ENCODE measurements at regions not wholly inside any gene's neighbourhood (a gene's known extent, or its start where the extent isn't known, plus 50 kb on each side); places are given as distances from the start of the nearest gene placed in this dataset.

GRCh38 chr12:131482199-131482598 is 228.7 kb upstream of the SFSWAP start:
- intact Hi-C loops (cut with DNase I), result no loop called here
- Histone ChIP-seq H3K4me3 (no peak overlapping the region), H3K9me3 (no peaks in the 10 kb centered on the region), H3K4me1 (peaks cover 0 to 2% (median 0%) of the 10 kb centered on the region in 3 donors), H3K36me3 (no peaks in the 10 kb centered on the region), H3K27ac (no peak overlapping the region), H3K27me3 (peaks cover 0 to 12% (median 0%) of the 10 kb centered on the region in 4 donors)
- 88 to 97% methylated on average over 4 of the region's 6 CpGs for WGBS, 2 donors
- TF ChIP-seq CTCF (IDR thresholded peaks at IDR 0.05) (no peak), POLR2A (IDR thresholded peaks at IDR 0.05) (no peak)
- no peak for DNase-seq

GRCh38 chr12:131482686-131483085 is 228.2 kb upstream of the SFSWAP start:
- WGBS, 2 donors, result 84 to 90% methylated on average over 2 to 5 of the region's 9 CpGs
- no peak overlapping the region for H3K4me3 ChIP-seq

GRCh38 chr12:131486451-131487230 is 224.2 kb upstream of the SFSWAP start:
- DNase-seq, result no peak
- peaks cover 0 to 16% (median 6%) of the 10 kb centered on the region in 3 donors for H3K4me1 ChIP-seq
- H3K27ac ChIP-seq, result no peak overlapping the region
- no peak for TF ChIP-seq POLR2A (IDR thresholded peaks at IDR 0.05)
- no peak for TF ChIP-seq CTCF (IDR thresholded peaks at IDR 0.05)
- WGBS, 2 donors, result 60 to 62% methylated on average over 5 of the region's 5 CpGs
- H3K4me3 ChIP-seq, result no peak overlapping the region
- no peaks in the 10 kb centered on the region for H3K36me3 ChIP-seq
- intact Hi-C loops (cut with DNase I), result no loop called here
- H3K27me3 ChIP-seq, result peaks cover 0 to 12% (median 0%) of the 10 kb centered on the region in 4 donors
- no peaks in the 10 kb centered on the region for H3K9me3 ChIP-seq

More at GRCh38 chr12:131482686-131483085, 228.2 kb upstream of the SFSWAP start:
- Histone ChIP-seq H3K4me1 (peaks cover 0 to 7% (median 0%) of the 10 kb centered on the region in 3 donors), H3K9me3 (no peaks in the 10 kb centered on the region), H3K36me3 (no peaks in the 10 kb centered on the region), H3K27me3 (peaks cover 0 to 12% (median 0%) of the 10 kb centered on the region in 4 donors), H3K27ac (no peak overlapping the region)
- intact Hi-C loops (cut with DNase I), result no loop called here
- DNase-seq, result no peak
- no peak for TF ChIP-seq POLR2A (IDR thresholded peaks at IDR 0.05)
- TF ChIP-seq CTCF (IDR thresholded peaks at IDR 0.05), result no peak

- DNase-seq, result no peak
- Histone ChIP-seq H3K27ac (peak overlapping the region in 1 of 4 donors; percentile 14), H3K36me3 (no peaks in the 10 kb centered on the region), H3K27me3 (peaks cover 0 to 10% (median 0%) of the 10 kb centered on the region in 4 donors), H3K4me3 (no peak overlapping the region), H3K9me3 (no peaks in the 10 kb centered on the region), H3K4me1 (peaks cover 0 to 16% (median 6%) of the 10 kb centered on the region in 3 donors)
- no peak for TF ChIP-seq POLR2A (IDR thresholded peaks at IDR 0.05)
- no peak for TF ChIP-seq CTCF (IDR thresholded peaks at IDR 0.05)
- intact Hi-C loops (cut with DNase I), result no loop called here
- 40 to 41% methylated on average over 9 of the region's 9 CpGs for WGBS, 2 donors
Measured at GRCh38 chr12:131487388-131488124, 223.3 kb upstream of the SFSWAP start.

GRCh38 chr12:131489718-131490117 is 221.2 kb upstream of the SFSWAP start:
- intact Hi-C loops (cut with DNase I), result no loop called here
- WGBS, 2 donors, result 94 to 100% methylated on average over 1 to 2 of the region's 3 CpGs
- Histone ChIP-seq H3K4me1 (peaks cover 0 to 16% (median 6%) of the 10 kb centered on the region in 3 donors), H3K9me3 (no peaks in the 10 kb centered on the region), H3K36me3 (no peaks in the 10 kb centered on the region), H3K27ac (no peak overlapping the region), H3K4me3 (no peak overlapping the region), H3K27me3 (peaks cover 0 to 14% (median 0%) of the 10 kb centered on the region in 4 donors)
- TF ChIP-seq POLR2A (IDR thresholded peaks at IDR 0.05), result no peak
- TF ChIP-seq CTCF (IDR thresholded peaks at IDR 0.05), result no peak
- DNase-seq, result no peak

Measured in esophagus squamous epithelium (tissue), 5 donors.